Thyroid gland (tissue), 4 donors: ENCODE measurements at regions not wholly inside any gene's neighbourhood (a gene's known extent, or its start where the extent isn't known, plus 50 kb on each side); places are given as distances from the start of the nearest gene placed in this dataset.

Experiments
- POLR2A ChIP-seq, 2 donors: fragments of 450-650 bp; IDR thresholded peaks; one replicate each; pipeline ENCODE4 v1.6.1; 2017; ENCODE audit warnings: antibody characterized with exemption in 2 of 2, mild to moderate bottlenecking in 2 of 2, moderate library complexity in 1 of 2
- TF ChIP-seq, protein P1 (sequence below), 6 experiments: fragments of 200-600 bp in 3 of 6; fragments of 450-650 bp in 3 of 6; sonication (generic) in 3 of 6; IDR thresholded peaks; one replicate each; pipeline ENCODE4 v1.5.1; 2016 to 2019; ENCODE audit warnings: antibody characterized with exemption in 6 of 6, mild to moderate bottlenecking in 2 of 6, inconsistent platforms in 1 of 6, moderate library complexity in 1 of 6

DNA sequence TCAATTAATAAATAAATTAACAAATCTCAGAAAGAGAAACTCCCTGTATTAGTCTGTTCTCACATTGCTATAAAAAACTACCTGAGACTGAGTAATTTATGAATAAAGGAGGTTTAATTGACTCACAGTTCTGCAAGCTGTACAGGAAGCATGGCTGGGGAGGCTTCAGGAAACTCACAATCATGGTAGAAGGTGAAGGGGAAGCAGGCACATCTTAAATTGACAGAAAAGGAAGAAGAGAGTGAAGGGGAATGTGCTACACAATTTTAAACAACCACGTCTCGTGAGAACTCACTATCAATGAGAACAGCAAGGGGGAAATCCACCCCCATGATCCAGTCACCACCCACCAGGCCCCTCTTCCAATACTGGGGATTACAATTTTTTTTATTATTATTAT lies 358.3 kb upstream of the KIAA1217 start:
- TF ChIP-seq, protein P1, sequence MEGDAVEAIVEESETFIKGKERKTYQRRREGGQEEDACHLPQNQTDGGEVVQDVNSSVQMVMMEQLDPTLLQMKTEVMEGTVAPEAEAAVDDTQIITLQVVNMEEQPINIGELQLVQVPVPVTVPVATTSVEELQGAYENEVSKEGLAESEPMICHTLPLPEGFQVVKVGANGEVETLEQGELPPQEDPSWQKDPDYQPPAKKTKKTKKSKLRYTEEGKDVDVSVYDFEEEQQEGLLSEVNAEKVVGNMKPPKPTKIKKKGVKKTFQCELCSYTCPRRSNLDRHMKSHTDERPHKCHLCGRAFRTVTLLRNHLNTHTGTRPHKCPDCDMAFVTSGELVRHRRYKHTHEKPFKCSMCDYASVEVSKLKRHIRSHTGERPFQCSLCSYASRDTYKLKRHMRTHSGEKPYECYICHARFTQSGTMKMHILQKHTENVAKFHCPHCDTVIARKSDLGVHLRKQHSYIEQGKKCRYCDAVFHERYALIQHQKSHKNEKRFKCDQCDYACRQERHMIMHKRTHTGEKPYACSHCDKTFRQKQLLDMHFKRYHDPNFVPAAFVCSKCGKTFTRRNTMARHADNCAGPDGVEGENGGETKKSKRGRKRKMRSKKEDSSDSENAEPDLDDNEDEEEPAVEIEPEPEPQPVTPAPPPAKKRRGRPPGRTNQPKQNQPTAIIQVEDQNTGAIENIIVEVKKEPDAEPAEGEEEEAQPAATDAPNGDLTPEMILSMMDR (IDR thresholded peaks at IDR 0.05) = no peak
- no peak for TF ChIP-seq POLR2A (IDR thresholded peaks at IDR 0.05)
